Gastroesophageal sphincter (tissue), 4 donors: ENCODE measurements at regions not wholly inside any gene's neighbourhood (a gene's known extent, or its start where the extent isn't known, plus 50 kb on each side); places are given as distances from the start of the nearest gene placed in this dataset.
"Not testable (repeated sequence)": the region's sequence is repeated elsewhere in the genome, so short reads cannot be mapped to it uniquely, and the experiment has no call there.

Source experiments
- ATAC-seq: fragments of 150-250 bp; one replicate; pipeline ENCODE4 v1.9.1; 2016; ENCODE audit warnings: mild to moderate bottlenecking, moderate library complexity
- H3K27ac ChIP-seq, 4 donors: fragments of 200-600 bp; sonication (generic) in 3 of 4; 1 replicate in 3 of 4; 2 replicates in 1 of 4; pipeline ENCODE4 v1.5.1; 2016 to 2019
- H3K27me3 ChIP-seq: fragments of 200-600 bp; sonication (generic); one replicate; pipeline ENCODE4 v1.5.1; 2019
- H3K36me3 ChIP-seq, 2 donors: fragments of 200-600 bp; sonication (generic); one replicate each; pipeline ENCODE4 v1.5.1; 2019; ENCODE audit warnings: control low read depth in 1 of 2
- H3K4me1 ChIP-seq, 3 donors: fragments of 200-600 bp; sonication (generic); 1 replicate in 2 of 3; 2 replicates in 1 of 3; pipeline ENCODE4 v1.5.1; 2016 to 2019; ENCODE audit warnings: control low read depth in 2 of 3
- H3K4me3 ChIP-seq, 2 donors: fragments of 200-600 bp; sonication (generic); one replicate each; pipeline ENCODE4 v1.5.1; 2019; ENCODE audit warnings: mild to moderate bottlenecking in 1 of 2, moderate library complexity in 1 of 2
- H3K9me3 ChIP-seq, 3 donors: fragments of 200-600 bp; sonication (generic); one replicate each; pipeline ENCODE4 v1.5.1; 2017 to 2019; ENCODE audit warnings: control low read depth in 2 of 3
- EP300 ChIP-seq: sonication (generic); formaldehyde crosslinking; IDR thresholded peaks from one replicate; pipeline ENCODE4 v1.6.1; 2017; ENCODE audit warnings: antibody characterized with exemption, mild to moderate bottlenecking
- POLR2A ChIP-seq, 2 donors: fragments of 450-650 bp; IDR thresholded peaks; one replicate each; pipeline ENCODE4 v1.6.1; 2017; ENCODE audit warnings: antibody characterized with exemption in 2 of 2, mild to moderate bottlenecking in 2 of 2, moderate library complexity in 1 of 2
- POLR2AphosphoS5 ChIP-seq: sonication (generic); formaldehyde crosslinking; IDR thresholded peaks from one replicate; pipeline ENCODE4 v1.6.1; 2017; ENCODE audit warnings: antibody characterized with exemption
- WGBS, 2 donors: methylation state at CpG; one replicate each; pipeline ENCODE4 v1.1.5; 2018; ENCODE audit warnings: low coverage in 1 of 2; 5-methylcytosine and 5-hydroxymethylcytosine counted together
- TF ChIP-seq, protein P1 (sequence below), 4 experiments: fragments of 200-600 bp in 2 of 4; fragments of 450-650 bp in 2 of 4; sonication (generic) in 1 of 4; IDR thresholded peaks; one replicate each; pipeline ENCODE4 v1.5.1; 2017 to 2019; ENCODE audit warnings: antibody characterized with exemption in 4 of 4, mild to moderate bottlenecking in 2 of 4, moderate library complexity in 2 of 4

DNA sequence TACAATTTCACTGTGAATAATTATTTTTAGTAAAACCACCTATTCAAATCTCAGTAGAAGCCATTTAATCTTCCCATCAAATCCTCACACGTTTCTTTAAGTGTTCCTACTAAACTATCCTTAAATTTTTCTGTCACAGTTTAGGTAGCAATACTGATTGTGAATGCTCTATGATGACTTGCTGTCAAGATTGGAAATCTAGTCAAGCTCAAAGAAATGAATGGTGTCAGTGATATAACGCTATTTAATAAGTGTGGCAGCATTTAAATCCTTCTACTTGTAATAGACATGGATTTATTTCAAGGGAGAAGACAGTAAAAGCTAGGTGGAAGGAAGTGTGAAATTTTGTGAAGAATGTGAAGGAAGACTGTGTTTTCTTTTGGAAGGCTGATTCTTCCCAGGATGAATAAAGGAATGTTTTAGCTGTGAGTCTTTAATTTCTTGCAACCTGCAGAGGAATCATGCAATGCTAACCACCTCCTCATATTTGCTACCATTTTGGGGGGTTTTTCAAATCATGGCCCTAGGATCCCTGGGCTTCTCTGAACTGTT lies 936.7 kb upstream of the NEGR1 start:
- TF ChIP-seq POLR2AphosphoS5 (no peak), POLR2A (IDR thresholded peaks at IDR 0.05) (no peak), EP300 (no peak)
- TF ChIP-seq, protein P1, sequence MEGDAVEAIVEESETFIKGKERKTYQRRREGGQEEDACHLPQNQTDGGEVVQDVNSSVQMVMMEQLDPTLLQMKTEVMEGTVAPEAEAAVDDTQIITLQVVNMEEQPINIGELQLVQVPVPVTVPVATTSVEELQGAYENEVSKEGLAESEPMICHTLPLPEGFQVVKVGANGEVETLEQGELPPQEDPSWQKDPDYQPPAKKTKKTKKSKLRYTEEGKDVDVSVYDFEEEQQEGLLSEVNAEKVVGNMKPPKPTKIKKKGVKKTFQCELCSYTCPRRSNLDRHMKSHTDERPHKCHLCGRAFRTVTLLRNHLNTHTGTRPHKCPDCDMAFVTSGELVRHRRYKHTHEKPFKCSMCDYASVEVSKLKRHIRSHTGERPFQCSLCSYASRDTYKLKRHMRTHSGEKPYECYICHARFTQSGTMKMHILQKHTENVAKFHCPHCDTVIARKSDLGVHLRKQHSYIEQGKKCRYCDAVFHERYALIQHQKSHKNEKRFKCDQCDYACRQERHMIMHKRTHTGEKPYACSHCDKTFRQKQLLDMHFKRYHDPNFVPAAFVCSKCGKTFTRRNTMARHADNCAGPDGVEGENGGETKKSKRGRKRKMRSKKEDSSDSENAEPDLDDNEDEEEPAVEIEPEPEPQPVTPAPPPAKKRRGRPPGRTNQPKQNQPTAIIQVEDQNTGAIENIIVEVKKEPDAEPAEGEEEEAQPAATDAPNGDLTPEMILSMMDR (IDR thresholded peaks at IDR 0.05): no peak
- Histone ChIP-seq H3K4me1 (no peaks in the 10 kb centered on the region), H3K27me3 (no peaks in the 10 kb centered on the region), H3K9me3 (peaks cover 0 to 11% (median 0%) of the 10 kb centered on the region in 3 donors), H3K27ac (no peak overlapping the region), H3K4me3 (no peak overlapping the region), H3K36me3 (no peaks in the 10 kb centered on the region)
- 51 to 71% methylated on average over 2 of the region's 2 CpGs for WGBS, 2 donors
- no peak for ATAC-seq

DNA sequence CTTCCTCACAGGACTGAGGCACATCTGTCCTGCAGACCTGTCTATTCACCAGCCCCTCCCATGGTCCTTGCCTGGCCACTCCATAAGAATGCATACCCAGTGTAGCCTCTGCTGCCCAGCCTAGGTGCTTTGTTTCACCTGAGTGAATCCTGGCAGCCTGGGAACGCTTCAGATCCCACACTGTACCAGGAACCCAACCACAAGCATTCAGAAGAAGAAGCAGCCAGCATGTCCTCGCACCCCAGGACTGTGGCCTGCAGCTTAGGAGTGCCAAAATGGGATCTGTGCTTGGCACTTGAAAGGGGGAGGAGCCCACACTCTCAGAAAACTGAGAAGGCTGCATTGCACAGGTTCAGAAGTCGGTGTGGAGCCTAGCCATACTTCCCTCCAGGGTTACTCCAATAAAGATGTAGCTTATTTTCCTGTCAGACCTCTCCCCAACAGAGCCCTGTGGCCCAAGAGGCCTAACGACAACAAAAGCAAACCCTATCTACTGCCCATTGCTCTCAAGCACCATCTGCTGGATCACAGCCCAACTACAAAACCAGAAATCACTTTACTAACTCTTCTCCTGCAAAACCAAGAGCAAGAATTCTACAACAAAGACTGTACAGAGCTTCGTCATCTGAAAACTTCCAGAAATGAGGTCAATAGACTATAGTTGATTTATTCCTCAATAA lies 923.1 kb upstream of the NEGR1 start:
- H3K36me3 ChIP-seq: no peaks in the 10 kb centered on the region
- TF ChIP-seq POLR2A (IDR thresholded peaks at IDR 0.05) (no peak), EP300 (no peak), POLR2AphosphoS5 (no peak)
- TF ChIP-seq, protein P1 (IDR thresholded peaks at IDR 0.05): no peak
- no peaks in the 10 kb centered on the region for H3K4me1 ChIP-seq
- no peak for ATAC-seq
- whole genome bisulfite sequencing, 2 donors: 42 to 70% methylated on average over 2 to 3 of the region's 5 CpGs
- H3K27me3 ChIP-seq: no peaks in the 10 kb centered on the region
- H3K27ac ChIP-seq: no peak overlapping the region
- peaks cover 0 to 12% (median 0%) of the 10 kb centered on the region in 3 donors for H3K9me3 ChIP-seq
- H3K4me3 ChIP-seq: no peak overlapping the region

DNA sequence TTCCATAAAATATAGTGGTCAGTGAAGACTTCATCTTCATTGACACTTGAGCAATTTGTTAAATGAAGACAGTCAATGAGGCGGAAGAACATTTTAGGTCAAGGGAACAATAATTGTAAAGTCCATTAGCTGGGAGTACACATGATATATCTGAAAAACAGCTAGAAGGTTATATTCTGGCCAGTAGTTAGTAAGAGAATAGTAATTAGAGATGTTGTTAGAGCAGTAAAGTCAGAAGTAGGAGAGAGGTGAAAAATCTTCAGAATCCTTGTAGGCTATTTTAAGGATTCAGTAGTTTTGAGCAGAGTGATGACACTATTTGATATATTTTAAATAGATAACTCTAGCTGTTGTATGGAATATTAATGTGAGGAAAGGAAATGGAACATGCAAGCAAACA lies 915.6 kb upstream of the NEGR1 start:
- Histone ChIP-seq H3K4me3 (no peak overlapping the region), H3K4me1 (no peaks in the 10 kb centered on the region), H3K27ac (no peak overlapping the region), H3K36me3 (no peaks in the 10 kb centered on the region), H3K27me3 (no peaks in the 10 kb centered on the region), H3K9me3 (no peaks in the 10 kb centered on the region)
- no peak for ATAC-seq
- TF ChIP-seq EP300: no peak
- TF ChIP-seq, protein P1 (IDR thresholded peaks at IDR 0.05): no peak
- TF ChIP-seq POLR2A (IDR thresholded peaks at IDR 0.05): no peak
- no peak for TF ChIP-seq POLR2AphosphoS5
- WGBS, 2 donors: 89 to 95% methylated on average over 1 of the region's 1 CpG

DNA sequence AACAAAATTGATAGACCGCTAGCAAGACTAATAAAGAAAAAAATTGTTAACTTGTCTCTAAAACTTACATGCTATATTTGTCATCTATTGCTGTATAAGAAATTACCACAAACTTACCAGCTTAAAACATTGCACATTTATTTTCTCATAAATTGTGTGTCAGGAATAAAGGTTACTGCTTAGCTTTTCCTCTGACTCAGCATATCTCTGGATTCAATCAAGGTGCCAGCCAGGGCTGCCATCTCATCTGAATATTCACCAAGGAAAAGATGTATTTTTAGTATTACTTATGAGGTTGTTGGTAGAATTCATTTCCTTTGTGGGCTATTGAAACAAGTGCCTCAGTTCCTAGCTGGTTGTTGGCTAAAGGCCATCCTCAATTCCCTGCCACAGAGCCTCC lies 912.6 kb upstream of the NEGR1 start:
- Histone ChIP-seq H3K36me3 (no peaks in the 10 kb centered on the region), H3K4me3 (no peak overlapping the region), H3K27ac (no peak overlapping the region), H3K27me3 (no peaks in the 10 kb centered on the region), H3K4me1 (no peaks in the 10 kb centered on the region), H3K9me3 (no peaks in the 10 kb centered on the region)
- ATAC-seq: no peak
- WGBS, 2 donors: 80 to 82% methylated on average over 1 of the region's 1 CpG
- TF ChIP-seq, protein P1 (IDR thresholded peaks at IDR 0.05): no peak
- no peak for TF ChIP-seq EP300
- no peak for TF ChIP-seq POLR2A (IDR thresholded peaks at IDR 0.05)
- TF ChIP-seq POLR2AphosphoS5: no peak

DNA sequence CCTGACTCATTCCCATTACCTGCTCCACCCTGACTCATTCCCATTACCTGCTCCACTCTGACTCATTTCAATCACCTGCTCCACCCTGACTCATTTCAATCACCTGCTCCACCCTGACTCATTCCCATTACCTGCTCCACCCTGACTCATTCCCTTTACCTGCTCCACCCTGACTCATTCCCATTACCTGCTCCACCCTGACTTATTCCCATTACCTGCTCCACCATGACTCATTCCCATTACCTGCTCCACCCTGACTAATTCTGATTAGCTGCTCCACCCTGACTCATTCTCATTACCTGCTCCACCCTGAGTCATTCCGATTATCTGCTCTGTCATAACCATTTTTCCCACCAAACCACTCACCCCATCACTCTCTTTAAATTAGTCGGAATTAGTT lies 901.2 kb upstream of the NEGR1 start:
- not testable (repeated sequence) for H3K27me3 ChIP-seq, ATAC-seq, H3K27ac ChIP-seq, H3K9me3 ChIP-seq, H3K4me1 ChIP-seq, H3K4me3 ChIP-seq, H3K36me3 ChIP-seq
- WGBS, 2 donors: 80 to 86% methylated on average over 1 to 2 of the region's 2 CpGs
